ENCODE measurements at regions not wholly inside any gene's neighbourhood (a gene's known extent, or its start where the extent isn't known, plus 50 kb on each side); places are given as distances from the start of the nearest gene placed in this dataset.

DNA sequence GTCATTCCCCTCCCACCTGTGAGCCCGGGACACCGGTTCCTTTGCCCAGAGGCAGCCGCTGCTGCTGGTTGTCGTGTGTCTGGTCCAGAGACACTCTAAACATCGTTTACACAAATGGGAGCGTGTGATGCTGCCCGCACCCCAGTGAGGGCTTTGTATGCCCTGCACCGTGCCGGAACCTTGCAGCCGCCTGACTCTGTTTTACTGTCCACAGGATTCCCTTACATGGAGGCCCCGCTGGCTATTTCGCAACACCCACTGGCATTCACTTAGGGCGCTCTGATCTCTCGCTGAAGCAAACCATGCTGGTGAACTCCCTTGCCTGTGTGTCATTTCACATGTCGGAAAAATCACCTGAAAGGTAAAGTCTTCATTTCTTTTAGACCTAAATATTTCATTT is 100.8 kb upstream of the SLC6A6 start:
- H3K4me3 ChIP-seq (ENCODE audit: low read depth, low read length): no peak overlapping the region
- peak; percentile 85 for DNase-seq (ENCODE audit: low read depth)
- TF ChIP-seq MYC (IDR thresholded peaks at IDR 0.05; ENCODE audit: low read depth, low read length) (no peak), POLR2A (IDR thresholded peaks at IDR 0.05; ENCODE audit: extremely low read depth, insufficient read length) (no peak)
- TF ChIP-seq, protein P1, sequence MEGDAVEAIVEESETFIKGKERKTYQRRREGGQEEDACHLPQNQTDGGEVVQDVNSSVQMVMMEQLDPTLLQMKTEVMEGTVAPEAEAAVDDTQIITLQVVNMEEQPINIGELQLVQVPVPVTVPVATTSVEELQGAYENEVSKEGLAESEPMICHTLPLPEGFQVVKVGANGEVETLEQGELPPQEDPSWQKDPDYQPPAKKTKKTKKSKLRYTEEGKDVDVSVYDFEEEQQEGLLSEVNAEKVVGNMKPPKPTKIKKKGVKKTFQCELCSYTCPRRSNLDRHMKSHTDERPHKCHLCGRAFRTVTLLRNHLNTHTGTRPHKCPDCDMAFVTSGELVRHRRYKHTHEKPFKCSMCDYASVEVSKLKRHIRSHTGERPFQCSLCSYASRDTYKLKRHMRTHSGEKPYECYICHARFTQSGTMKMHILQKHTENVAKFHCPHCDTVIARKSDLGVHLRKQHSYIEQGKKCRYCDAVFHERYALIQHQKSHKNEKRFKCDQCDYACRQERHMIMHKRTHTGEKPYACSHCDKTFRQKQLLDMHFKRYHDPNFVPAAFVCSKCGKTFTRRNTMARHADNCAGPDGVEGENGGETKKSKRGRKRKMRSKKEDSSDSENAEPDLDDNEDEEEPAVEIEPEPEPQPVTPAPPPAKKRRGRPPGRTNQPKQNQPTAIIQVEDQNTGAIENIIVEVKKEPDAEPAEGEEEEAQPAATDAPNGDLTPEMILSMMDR (IDR thresholded peaks at IDR 0.05; ENCODE audit: low read depth, low read length): no peak
- TF ChIP-seq, protein P2, sequence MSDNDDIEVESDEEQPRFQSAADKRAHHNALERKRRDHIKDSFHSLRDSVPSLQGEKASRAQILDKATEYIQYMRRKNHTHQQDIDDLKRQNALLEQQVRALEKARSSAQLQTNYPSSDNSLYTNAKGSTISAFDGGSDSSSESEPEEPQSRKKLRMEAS (IDR thresholded peaks at IDR 0.05; ENCODE audit: low read depth, low read length): 0 out of 2 replicates have a peak, but pooled peaks have one; percentile 35

DNA sequence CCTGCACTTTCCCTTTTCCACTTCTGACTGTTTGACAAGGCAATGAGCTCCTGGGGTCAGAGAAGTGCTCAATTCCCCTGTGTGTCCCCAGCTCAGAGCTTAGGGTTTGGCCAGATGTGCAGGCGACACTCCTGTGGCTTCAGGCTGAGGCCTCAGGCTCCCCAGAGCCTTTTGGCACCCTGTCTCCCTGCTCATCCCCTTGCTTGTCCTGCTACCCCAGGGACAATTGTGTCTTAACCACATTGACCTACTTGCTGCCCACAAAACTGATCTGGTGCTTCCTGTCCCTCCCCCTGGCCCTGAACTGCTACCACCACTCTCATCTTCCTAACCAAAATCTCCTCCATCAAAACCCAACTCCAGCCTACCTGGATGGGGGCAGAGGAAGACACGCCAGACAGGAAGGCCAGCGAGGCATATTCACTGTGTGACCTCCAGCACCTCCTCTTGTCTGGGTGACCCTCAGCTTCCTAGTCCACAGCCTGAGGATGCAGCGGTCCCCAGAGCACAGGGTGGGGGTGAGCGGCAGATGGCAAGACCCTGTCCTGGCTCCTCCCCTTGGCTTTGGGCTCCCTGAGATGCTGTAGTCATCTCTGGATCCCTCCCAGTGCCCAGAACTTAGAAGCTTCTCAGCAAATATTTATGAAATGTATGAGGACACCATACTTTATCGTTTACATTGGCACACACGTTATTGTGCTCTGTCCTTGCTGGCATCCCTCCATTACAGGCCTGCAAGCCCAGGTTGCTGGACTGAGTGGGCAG is 98.9 kb upstream of the SLC6A6 start:
- TF ChIP-seq, protein P1 (IDR thresholded peaks at IDR 0.05; ENCODE audit: low read depth, low read length): no peak
- TF ChIP-seq, protein P2 (IDR thresholded peaks at IDR 0.05; ENCODE audit: low read depth, low read length): no peak
- no peak for TF ChIP-seq MYC (IDR thresholded peaks at IDR 0.05; ENCODE audit: low read depth, low read length)
- peak; percentile 88 for DNase-seq (ENCODE audit: low read depth)
- H3K4me3 ChIP-seq (ENCODE audit: low read depth, low read length): no peak overlapping the region

DNA sequence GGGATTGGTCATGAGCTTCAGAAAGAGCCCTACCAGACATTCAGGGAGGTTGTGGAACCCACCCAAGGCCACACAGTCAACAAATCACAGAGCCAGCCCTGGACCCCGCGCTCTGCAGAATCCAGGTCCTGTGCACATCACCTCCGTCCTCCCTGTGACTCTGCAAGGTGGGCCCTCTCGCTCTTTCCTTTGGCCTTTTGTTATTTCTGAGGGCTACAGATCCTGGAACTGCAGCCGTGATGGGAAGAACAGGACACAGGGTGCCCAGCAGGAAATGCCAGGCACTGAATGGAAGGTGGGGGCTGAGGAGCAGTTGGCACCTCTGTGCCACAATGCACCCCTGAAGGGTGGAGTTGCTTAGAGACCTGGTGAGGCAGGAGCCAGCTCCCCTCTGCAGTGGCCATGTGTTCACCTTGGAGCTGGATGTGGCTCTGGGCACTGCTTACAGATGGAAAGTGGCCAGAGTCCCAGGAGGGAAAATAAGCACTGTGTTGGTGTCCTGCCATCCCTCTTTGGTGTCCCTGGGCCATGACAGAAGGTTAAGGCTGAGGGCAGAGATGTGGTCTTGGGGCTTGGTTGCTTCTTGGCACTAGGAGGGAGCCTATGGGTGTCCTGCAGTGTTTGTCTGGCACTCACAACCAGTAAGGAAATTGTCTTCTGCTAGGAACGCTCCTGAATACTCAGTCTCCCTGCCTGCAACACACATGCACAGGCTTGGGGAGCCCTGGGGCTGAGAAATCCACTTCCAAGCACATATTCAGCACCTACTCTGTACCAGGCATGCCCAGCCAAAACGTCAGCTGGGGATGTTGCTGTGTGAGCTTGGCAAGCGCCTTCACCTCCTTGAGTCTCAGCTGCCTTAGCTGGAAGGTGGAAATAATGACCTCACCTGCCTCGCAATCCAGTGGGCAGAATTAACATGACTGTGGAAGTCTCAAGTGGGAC is 98.0 kb upstream of the SLC6A6 start:
- TF ChIP-seq POLR2A (IDR thresholded peaks at IDR 0.05; ENCODE audit: extremely low read depth, insufficient read length): no peak
- TF ChIP-seq MYC (IDR thresholded peaks at IDR 0.05; ENCODE audit: low read depth, low read length): no peak
- TF ChIP-seq, protein P1 (IDR thresholded peaks at IDR 0.05; ENCODE audit: low read depth, low read length): no peak
- TF ChIP-seq, protein P2 (IDR thresholded peaks at IDR 0.05; ENCODE audit: low read depth, low read length): no peak
- no peak for DNase-seq (ENCODE audit: low read depth)

DNA sequence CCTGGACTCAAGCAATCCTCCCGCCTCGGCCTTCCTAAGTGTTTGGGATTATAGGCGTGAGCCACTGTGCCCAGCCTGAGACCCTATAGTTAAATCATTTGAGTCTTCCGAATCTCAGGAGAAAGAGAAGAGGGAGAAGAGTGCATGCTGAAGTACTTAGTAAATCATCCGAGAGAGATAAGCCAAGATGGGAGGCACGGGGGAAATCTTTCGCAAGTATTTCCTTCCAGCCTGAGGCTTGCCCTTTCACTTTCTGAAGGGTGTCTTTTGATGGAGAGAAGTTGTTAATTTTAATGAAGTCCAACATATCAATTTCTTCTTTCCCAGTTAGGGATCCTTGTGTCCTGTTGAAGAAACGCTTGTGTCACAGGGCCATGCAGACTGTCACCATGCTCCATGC is 97.1 kb upstream of the SLC6A6 start:
- no peak overlapping the region for H3K4me3 ChIP-seq (ENCODE audit: low read depth, low read length)
- DNase-seq (ENCODE audit: low read depth): peak; percentile 63
- TF ChIP-seq POLR2A (IDR thresholded peaks at IDR 0.05; ENCODE audit: extremely low read depth, insufficient read length) (no peak), MYC (IDR thresholded peaks at IDR 0.05; ENCODE audit: low read depth, low read length) (no peak)
- TF ChIP-seq, protein P2 (IDR thresholded peaks at IDR 0.05; ENCODE audit: low read depth, low read length): no peak
- TF ChIP-seq, protein P1 (IDR thresholded peaks at IDR 0.05; ENCODE audit: low read depth, low read length): no peak

More for the DNA sequence above, 98.0 kb upstream of the SLC6A6 start:
- no peak overlapping the region for H3K4me3 ChIP-seq (ENCODE audit: low read depth, low read length)

DNA sequence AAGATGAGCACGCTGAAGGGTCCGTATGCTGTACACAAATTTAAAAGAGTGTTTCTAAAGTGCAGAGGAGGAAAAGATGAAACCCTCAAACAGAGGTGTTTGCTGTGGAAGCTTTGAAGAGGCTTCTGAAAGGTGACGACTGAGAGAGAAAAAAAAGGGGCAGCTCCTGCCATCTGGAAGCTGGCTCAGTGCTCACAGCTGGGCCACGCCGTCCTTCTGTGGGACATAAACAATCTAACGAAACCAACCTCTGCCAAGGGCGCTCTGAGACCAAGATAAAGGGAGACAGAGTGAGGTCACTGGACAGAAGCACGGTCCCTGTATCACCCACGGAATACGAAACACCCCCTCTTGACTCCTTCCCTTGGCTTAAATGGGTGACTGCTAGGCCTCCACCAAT is 96.3 kb upstream of the SLC6A6 start:
- DNase-seq (ENCODE audit: low read depth): no peak
- TF ChIP-seq POLR2A (IDR thresholded peaks at IDR 0.05; ENCODE audit: extremely low read depth, insufficient read length): no peak
- TF ChIP-seq, protein P2 (IDR thresholded peaks at IDR 0.05; ENCODE audit: low read depth, low read length): no peak
- TF ChIP-seq, protein P1 (IDR thresholded peaks at IDR 0.05; ENCODE audit: low read depth, low read length): no peak
- no peak for TF ChIP-seq MYC (IDR thresholded peaks at IDR 0.05; ENCODE audit: low read depth, low read length)
- H3K4me3 ChIP-seq (ENCODE audit: low read depth, low read length): no peak overlapping the region

Measured in NB4 (cell line).